NCI-H2171 (cell line): ENCODE measurements at regions not wholly inside any gene's neighbourhood (a gene's known extent, or its start where the extent isn't known, plus 50 kb on each side); places are given as distances from the start of the nearest gene placed in this dataset.

Experiments
- DNase-seq: peaks from one replicate; lab custom pipeline; 2025; lab: John Stamatoyannopoulos, UW

DNA sequence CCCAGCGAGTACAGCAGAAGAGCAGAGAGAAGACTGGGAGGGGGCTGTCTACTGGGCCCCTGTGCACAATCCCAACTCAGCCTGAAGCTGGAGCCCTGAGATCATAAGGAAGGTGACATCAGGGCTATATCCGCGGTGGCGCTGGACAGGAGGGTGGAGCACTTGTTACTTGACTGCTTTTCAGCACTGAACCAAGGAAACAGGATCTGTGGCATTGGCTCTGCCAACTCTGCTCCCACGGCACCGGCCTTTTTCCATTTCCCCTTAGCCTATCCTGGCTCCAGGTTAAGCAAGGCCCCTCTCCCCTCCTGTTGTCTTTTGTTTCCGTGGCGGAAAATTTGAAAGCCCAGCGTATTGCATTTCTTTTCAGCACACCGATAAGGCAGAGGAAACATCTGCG lies 125.0 kb upstream of the IRX3 start:
- DNase-seq = no peak

DNA sequence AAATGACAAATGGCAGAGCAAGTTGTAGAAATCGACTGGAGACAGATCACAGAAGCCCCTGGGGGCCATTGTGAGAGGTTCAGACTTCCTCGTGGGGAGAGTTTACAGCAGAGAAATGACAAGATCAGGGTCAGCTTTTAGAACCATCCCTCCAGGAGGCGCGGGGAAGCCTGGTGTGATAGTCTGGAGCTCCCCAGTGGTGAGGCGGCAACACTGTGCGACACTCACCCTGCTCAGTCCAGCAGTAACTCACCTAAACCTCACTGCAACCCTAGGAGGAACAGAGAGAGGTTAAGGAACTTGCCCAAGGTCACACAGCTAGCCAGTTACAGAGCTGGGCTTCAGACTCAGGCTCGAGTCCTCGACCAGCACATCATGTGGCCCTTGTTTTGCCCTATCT lies 123.4 kb upstream of the IRX3 start:
- no peak for DNase-seq

DNA sequence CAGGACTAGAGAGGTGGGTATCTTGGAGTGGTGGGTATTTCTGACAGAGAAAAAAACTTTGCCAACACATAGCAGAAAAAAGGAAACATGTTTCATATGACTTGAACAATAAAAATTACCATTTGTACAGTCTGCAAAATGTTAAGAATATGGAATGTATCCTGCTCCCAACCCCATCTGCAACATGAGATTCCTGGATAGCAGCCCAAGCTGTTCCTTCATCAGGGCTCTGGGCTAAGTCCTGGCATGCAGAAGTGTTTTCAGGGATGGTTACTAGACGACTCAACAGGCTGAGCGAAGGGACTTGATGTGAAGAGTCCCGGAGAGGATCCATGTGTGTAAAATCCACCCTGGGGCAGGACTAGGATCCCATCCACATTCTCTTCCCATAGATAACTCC lies 121.0 kb upstream of the IRX3 start:
- no peak for DNase-seq

DNA sequence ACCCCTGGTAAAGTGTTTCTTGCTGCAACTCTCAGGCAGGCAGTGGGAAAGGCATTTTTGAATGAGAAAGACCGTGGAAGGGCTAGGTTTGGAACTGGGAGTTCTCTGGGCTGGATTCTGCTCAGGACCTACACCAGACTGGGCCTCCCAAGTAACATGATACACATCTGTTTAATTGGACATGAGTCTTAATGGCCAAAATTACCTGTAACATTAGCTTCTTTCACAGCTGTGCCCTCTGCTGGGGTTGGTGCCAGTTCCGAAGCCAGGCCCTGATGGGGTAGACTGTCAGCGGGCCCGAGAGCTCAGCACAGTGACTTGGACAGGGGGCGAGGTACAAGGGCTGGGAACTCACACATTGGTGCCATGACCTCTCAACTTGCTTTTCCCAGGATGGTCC lies 118.9 kb upstream of the IRX3 start:
- DNase-seq = no peak

DNA sequence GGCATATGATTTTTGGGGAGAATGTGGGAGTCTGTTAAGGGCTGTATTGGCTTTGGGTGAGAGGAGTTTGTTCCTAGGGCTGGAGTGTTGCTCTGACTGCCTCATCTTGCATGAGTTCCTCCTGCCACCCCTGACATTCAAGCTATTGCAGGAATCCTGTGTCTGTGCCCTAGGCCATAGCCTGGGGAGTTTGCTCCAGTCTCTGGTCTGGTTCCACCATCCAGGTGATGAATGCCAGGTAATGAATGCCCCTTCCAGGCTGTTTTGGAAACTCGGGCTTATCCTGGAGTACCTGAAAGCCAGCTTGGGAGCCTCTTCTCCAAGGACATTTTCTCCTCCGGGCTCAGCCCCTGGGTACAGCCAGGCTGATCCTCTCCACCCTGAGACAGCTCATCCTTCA lies 117.0 kb upstream of the IRX3 start:
- DNase-seq = no peak

GRCh38 chr16:54402873-54403272 lies 116.3 kb upstream of the IRX3 start:
- DNase-seq = no peak

DNA sequence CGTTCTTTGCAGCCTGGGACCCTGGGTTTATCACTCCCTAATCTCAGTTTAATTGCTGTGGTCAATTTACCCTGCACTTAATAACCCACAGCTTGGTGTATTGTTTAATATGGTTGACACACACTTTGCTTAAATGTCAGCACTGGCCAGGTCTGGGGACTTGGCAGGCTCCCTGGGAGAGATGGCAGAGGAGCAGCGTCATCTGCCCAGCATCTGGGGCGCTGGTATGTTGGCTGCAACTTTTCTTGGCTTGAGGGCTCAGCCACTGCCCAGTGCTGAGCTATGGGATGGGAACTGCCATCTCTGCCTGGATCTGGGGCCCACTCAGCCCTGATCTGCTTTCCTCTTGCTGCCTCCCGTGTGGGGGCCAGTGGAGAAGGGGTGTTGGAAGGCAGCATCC lies 115.7 kb upstream of the IRX3 start:
- no peak for DNase-seq

DNA sequence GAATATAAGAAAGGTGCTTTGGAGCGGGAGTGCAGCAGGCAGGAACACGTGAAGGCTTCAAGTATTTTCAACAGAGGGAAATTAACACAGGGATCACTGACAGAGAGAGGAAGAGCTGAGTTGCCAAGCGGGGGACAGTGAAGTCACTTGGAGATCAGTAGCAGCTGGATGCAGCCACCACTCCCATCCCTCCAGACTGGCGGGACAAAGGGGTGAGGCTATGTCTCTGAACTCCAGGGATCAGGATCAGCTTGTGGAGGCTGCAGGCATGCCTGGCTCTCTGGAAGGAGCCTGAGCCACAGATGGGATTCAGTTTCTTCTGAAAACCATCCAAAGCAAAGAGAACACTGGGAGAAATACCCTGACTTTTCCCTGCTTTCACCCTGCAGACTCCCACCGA lies 113.7 kb upstream of the IRX3 start:
- DNase-seq = no peak

- no peak for DNase-seq
Measured at GRCh38 chr16:54398986-54399385, 112.4 kb upstream of the IRX3 start.

DNA sequence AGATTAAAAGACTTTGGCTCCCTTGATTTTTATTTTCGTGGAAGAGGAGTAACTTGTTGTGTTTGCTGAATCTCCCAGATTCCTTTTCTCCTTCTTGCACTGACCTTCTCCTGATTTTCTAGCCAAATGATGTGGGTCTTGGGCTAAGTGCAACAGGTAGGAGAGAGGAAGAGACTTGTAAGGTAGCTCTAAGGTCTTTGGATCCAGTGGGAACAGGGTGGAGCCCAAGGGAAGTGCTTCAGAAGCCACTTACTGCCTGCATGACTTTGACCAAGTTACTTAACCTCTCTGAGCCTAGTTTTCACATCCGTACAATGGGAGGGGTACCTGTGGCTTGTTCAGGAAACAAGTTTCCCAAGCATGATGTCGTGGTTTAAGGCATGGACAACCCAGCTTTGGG lies 111.3 kb upstream of the IRX3 start:
- DNase-seq = no peak

DNA sequence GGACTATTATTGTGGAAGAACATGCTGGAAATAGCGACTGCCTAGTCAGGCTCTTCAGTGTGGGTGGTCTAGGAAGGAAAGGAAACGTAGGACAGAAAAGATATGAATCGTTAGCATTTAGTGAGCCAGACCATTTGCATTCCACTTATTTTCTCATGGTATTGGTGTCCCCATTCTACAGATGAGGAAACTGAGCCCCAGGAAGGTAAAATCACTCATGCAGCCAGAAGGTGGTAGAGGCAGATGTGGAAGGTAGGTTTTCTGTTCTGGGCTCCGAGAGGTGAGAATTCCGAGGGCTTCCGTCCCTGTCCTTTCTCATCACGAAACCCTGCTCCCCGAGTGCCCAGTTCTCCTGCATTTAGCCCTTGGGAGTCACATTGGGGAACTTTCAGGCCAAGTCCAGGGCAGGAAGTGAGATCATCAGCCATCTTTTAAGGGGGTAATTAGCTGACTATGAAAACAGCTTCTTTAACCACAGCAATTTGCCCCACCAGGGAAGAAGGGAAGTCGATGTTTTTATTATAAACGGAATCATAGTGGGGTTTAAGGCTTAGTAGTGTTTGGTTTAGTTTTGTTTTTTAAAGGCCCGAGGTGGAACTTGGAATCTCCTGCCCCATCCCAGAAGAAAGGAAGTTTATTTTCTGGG lies 110.7 kb upstream of the IRX3 start:
- no peak for DNase-seq

- DNase-seq = no peak
Measured at GRCh38 chr16:54389836-54390494, 103.4 kb upstream of the IRX3 start.

- DNase-seq = no peak
Measured at GRCh38 chr16:54385141-54385540, 98.6 kb upstream of the IRX3 start.

DNA sequence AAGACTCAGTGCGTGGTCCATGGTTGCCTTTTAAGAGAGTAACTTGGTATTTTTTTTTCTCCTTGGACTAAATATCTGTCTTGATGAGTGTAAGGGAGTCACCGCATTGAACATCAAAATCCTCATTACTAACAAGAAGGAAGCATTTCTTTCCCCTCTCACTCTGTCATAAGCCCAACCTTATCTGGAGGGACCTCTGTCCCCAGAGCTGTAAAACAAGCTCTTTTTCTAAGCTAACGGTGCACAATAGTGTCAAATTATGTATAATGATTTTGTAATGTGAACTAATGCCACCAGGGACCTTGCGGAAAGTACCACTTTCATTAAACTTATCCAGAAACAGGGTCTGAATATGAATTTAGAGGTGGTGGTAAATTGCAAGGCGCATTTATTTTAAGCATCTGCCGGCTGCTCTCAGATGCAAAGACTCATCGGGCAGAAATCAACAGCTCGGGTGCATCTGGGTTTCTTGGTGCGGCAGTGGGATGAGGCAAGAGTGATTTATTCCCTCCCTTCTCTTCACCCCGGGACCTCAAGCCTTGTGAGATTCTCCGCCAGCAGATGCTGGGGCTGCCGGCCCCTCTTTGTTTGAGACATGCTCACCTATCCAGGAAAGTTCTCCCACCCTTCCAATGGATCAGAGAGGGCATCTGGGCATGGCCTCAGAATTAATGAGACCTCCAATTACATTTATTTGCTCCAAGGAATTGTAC lies 95.2 kb upstream of the IRX3 start:
- DNase-seq = no peak

GRCh38 chr16:54375071-54375470 lies 88.5 kb upstream of the IRX3 start:
- no peak for DNase-seq

DNA sequence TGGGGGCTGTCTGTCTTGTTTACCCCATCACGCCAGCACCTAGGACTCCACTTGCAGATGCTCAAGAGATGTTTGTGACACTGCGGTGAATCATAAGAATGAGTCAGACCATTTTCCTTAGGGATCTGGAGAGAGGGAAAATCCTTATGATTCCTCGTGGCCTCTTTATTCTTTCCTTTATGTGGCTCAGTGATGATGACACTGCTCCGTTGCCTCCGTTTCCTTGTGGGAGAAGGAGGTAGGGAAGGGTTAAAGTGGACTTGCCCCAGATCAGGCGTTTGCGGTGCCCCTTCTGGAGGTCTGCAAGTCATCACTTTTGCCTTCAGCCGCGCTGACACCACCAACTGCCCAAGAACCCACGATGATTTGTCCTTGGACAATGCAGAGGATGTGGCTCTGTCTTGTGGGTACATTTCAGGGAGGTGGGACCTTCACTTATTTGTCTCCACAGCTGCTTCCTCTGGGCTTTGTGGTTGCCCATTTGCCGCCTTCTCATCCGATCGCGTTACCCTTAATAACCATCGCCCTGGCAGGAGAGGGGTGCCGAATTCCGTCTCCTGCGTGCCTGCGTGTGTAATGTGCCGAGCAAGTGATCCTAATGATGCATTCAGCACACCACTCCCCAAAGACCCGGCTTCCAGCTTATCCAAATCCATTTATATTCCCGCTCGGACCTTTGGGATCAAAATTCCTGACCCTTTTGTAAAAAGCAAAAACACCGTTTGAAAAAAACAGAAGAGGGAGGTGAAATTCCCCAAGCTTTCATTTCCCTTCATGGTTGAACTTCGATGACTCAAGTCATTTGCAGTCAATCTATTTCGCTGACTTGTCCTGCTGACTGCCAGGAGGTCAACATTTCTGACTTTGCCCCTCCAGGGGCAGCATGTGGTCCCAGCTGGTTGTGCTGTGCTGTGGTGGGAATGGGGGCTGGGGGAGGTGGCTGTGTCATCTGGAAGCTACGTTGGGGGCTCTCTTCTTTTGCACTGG lies 87.2 kb upstream of the IRX3 start:
- DNase-seq = no peak

GRCh38 chr16:54370278-54371040 lies 83.9 kb upstream of the IRX3 start:
- DNase-seq = no peak

GRCh38 chr16:54369861-54370260 lies 83.3 kb upstream of the IRX3 start:
- DNase-seq = no peak

DNA sequence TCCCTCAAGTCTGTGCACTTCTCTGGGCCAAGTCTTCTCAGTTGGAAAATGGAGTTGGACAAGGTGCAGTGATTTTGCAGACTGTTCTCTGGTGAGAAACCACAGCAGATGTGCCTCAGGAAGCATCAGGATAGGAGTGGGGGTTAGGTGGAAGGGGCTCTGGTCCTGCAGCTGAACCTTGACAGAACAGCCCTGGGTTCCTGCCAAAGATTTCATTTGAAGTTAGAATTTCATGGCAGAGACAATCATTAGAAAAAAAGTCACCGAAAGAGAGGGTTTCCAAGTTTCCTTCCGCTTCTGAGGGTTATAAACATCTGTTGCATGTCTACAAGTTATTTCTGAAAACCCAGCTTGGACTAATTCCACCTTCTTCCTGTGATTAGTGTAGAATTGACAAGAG lies 80.4 kb upstream of the IRX3 start:
- DNase-seq = no peak

- DNase-seq = no peak
Measured at GRCh38 chr16:54365990-54366634, 79.5 kb upstream of the IRX3 start.

DNA sequence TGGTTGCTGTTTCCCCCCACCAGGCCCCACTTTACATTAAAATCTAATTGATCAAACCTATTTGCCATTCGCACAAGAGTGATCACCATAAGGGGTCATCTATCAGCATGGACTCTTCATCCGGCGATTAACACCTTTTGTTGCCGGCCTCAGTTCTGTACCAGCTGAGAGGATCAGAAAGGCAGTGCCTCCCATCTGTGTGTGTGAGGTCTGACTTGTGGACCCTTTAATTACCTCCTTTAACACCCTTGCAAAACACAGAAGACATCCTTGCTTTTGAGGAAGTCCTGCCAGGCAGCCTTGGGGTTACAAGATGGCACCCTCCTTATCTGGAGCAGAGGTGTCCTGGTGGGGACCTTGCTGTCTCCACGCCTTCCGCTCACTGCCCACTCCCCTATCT lies 77.2 kb upstream of the IRX3 start:
- no peak for DNase-seq
